B cell (primary cell): ENCODE measurements at regions not wholly inside any gene's neighbourhood (a gene's known extent, or its start where the extent isn't known, plus 50 kb on each side); places are given as distances from the start of the nearest gene placed in this dataset.

Source experiments
- ATAC-seq: fragments of 200-7000 bp; cut with Tn5 transposase; one replicate; pipeline ENCODE4 v1.10.0; 2021; ENCODE audit warnings: low read depth, mild to moderate bottlenecking, moderate number of reproducible peaks, moderate library complexity
- CTCF ChIA-PET: fragments of 350-600 bp; sonication (Branson Sonifier 250); formaldehyde crosslinking; loops from one replicate; lab custom pipeline; 2021; ENCODE audit warnings: antibody characterized with exemption, inconsistent platforms; lab: Charles Lee
- POLR2A ChIA-PET: fragments of 350-600 bp; sonication (Branson Sonifier 250); formaldehyde crosslinking; loops from one replicate; lab custom pipeline; 2021; ENCODE audit warnings: antibody characterized with exemption; lab: Charles Lee
- DNase-seq: peaks from one replicate; pipeline ENCODE4 v3.0.0; 2013
- H2AFZ ChIP-seq: 2 replicates; pipeline ENCODE4 v1.6.1; 2012; ENCODE audit warnings: mild to moderate bottlenecking, low read depth, low read length; ENCODE audit not compliant: insufficient read depth, poor library complexity, severe bottlenecking
- H3K27ac ChIP-seq, 2 donors: 1 replicate in 1 of 2; 2 replicates in 1 of 2; pipeline ENCODE4 v1.5.1; 2012 to 2013; ENCODE audit warnings: low read length in 2 of 2, mild to moderate bottlenecking in 2 of 2, moderate library complexity in 1 of 2
- H3K27me3 ChIP-seq, 4 experiments: fragments of 200-600 bp in 1 of 4; sonication (generic) in 1 of 4; replicated peaks in 1 of 4; 1 replicate in 2 of 4; 2 replicates in 2 of 4; pipeline versions ENCODE4 v1.6.1 to v1.7.0; 2013 to 2016; ENCODE audit warnings: low read length in 3 of 4, mild to moderate bottlenecking in 2 of 4, mixed read lengths in 1 of 4, moderate library complexity in 1 of 4; ENCODE audit not compliant: insufficient read depth in 4 of 4, control insufficient read depth in 3 of 4; ENCODE audit errors: control extremely low read depth in 1 of 4
- H3K36me3 ChIP-seq, 2 experiments: replicated peaks in 1 of 2; 1 replicate in 1 of 2; 2 replicates in 1 of 2; pipeline versions ENCODE4 v1.6.1 to v1.7.1; 2013; ENCODE audit warnings: low read length in 1 of 2; ENCODE audit not compliant: insufficient read depth in 2 of 2, control insufficient read depth in 1 of 2; ENCODE audit errors: control extremely low read depth in 1 of 2, extremely low read depth in 1 of 2
- H3K4me1 ChIP-seq, 2 donors: fragments of 200-600 bp in 1 of 2; sonication (generic) in 1 of 2; 1 replicate in 1 of 2; 2 replicates in 1 of 2; pipeline versions ENCODE4 v1.5.1 to v1.6.1; 2013 to 2017; ENCODE audit warnings: low read length in 2 of 2; ENCODE audit not compliant: control insufficient read depth in 2 of 2, insufficient read depth in 2 of 2
- H3K4me2 ChIP-seq: replicated peaks from 2 replicates; pipeline ENCODE3; 2012; ENCODE audit warnings: mild to moderate bottlenecking, low read depth, low read length; ENCODE audit not compliant: poor library complexity, severe bottlenecking
- H3K4me3 ChIP-seq, 5 experiments: fragments of 200-600 bp in 1 of 5; sonication (generic) in 1 of 5; 1 replicate in 3 of 5; 2 replicates in 2 of 5; pipeline versions ENCODE4 v1.5.1 to v1.7.0; 2011 to 2016; ENCODE audit warnings: low read length in 4 of 5, mild to moderate bottlenecking in 4 of 5, low read depth in 2 of 5, control low read depth in 1 of 5, moderate library complexity in 1 of 5; ENCODE audit not compliant: insufficient read depth in 1 of 5; ENCODE audit errors: control extremely low read depth in 1 of 5, extremely low read depth in 1 of 5
- H3K79me2 ChIP-seq: fragments of 200-600 bp; sonication (generic); one replicate; pipeline ENCODE4 v1.6.0; 2016; ENCODE audit warnings: low read length; ENCODE audit not compliant: control insufficient read depth, insufficient read depth
- H3K9ac ChIP-seq: fragments of 200-600 bp; sonication (generic); 2 replicates; pipeline ENCODE4 v1.6.1; 2017; ENCODE audit warnings: mild to moderate bottlenecking, low read length, moderate library complexity
- H3K9me3 ChIP-seq, 3 donors: one replicate each; pipeline versions ENCODE4 v1.6.1 to v1.7.1; 2013; ENCODE audit warnings: low read length in 2 of 3; ENCODE audit not compliant: control insufficient read depth in 2 of 3, insufficient read depth in 1 of 3; ENCODE audit errors: control extremely low read depth in 1 of 3
- H4K20me1 ChIP-seq: 2 replicates; pipeline ENCODE4 v1.6.0; 2012; ENCODE audit warnings: mild to moderate bottlenecking, low read length; ENCODE audit not compliant: insufficient read depth, control insufficient read depth, poor library complexity, severe bottlenecking
- H3K27ac Mint-ChIP-seq: one replicate; pipeline ENCODE4 v1.8.0; 2021; ENCODE audit warnings: mixed read lengths
- H3K27me3 Mint-ChIP-seq: one replicate; pipeline ENCODE4 v1.8.0; 2021; ENCODE audit warnings: mixed read lengths
- H3K4me1 Mint-ChIP-seq: one replicate; pipeline ENCODE4 v1.8.0; 2021; ENCODE audit warnings: mixed read lengths
- H3K4me3 Mint-ChIP-seq: one replicate; pipeline ENCODE4 v1.8.0; 2021; ENCODE audit warnings: mixed read lengths
- H3K9me3 Mint-ChIP-seq: one replicate; pipeline ENCODE4 v1.8.0; 2022; ENCODE audit warnings: mixed read lengths; ENCODE audit not compliant: insufficient read depth
- CTCF ChIP-seq: fragments of 200-600 bp; IDR thresholded peaks from one replicate; pipeline ENCODE4 v1.8.0; 2022; ENCODE audit warnings: antibody characterized with exemption, mild to moderate bottlenecking
- EZH2 ChIP-seq: IDR thresholded peaks from 2 replicates; pipeline ENCODE4 v1.6.1; 2012; ENCODE audit warnings: borderline replicate concordance, low read depth, mild to moderate bottlenecking, moderate library complexity, low read length; ENCODE audit not compliant: insufficient read depth, poor library complexity, severe bottlenecking
- WGBS: methylation state at CpG from one replicate; pipeline ENCODE4 v1.1.5; 2013; ENCODE audit warnings: missing lambda C conversion rate; ENCODE audit not compliant: insufficient coverage; 5-methylcytosine and 5-hydroxymethylcytosine counted together
- intact Hi-C: fragments of 100-400 bp; cut with micrococcal nuclease; formaldehyde crosslinking; loops from one replicate; pipeline ENCODE4 v1.10.0; 2022

GRCh38 chr15:91688811-91689210 is 164.7 kb upstream of the SLCO3A1 start:
- H2AFZ ChIP-seq = no peak overlapping the region
- no peaks in the 10 kb centered on the region for H3K36me3 ChIP-seq
- Mint-ChIP-seq H3K4me3 (no peak overlapping the region), H3K9me3 (peaks cover 2% of the 10 kb centered on the region), H3K27me3 (no peaks in the 10 kb centered on the region), H3K27ac (no peak overlapping the region), H3K4me1 (no peaks in the 10 kb centered on the region)
- TF ChIP-seq CTCF (no peak), EZH2 (no peak)
- H3K27ac ChIP-seq = no peak overlapping the region
- H3K27me3 ChIP-seq = no peaks in the 10 kb centered on the region
- intact Hi-C loops = no loop called here
- no peaks in the 10 kb centered on the region for H4K20me1 ChIP-seq
- H3K9me3 ChIP-seq = no peaks in the 10 kb centered on the region
- H3K9ac ChIP-seq = no peak overlapping the region
- DNase-seq (no peak), ATAC-seq (no peak)
- no peaks in the 10 kb centered on the region for H3K4me1 ChIP-seq
- no peak overlapping the region for H3K4me3 ChIP-seq
- CTCF ChIA-PET = no interaction called here
- POLR2A ChIA-PET = no interaction called here
- no peaks in the 10 kb centered on the region for H3K79me2 ChIP-seq
- no peak overlapping the region for H3K4me2 ChIP-seq
- no CpG with 5 or more reads among the region's 3 CpGs for WGBS

GRCh38 chr15:91689377-91689776 is 164.1 kb upstream of the SLCO3A1 start:
- H3K27me3 Mint-ChIP-seq = no peaks in the 10 kb centered on the region
- Histone ChIP-seq H3K27me3 (no peaks in the 10 kb centered on the region), H3K4me2 (no peak overlapping the region), H3K27ac (no peak overlapping the region), H3K4me1 (no peaks in the 10 kb centered on the region), H3K9ac (no peak overlapping the region), H3K79me2 (no peaks in the 10 kb centered on the region), H3K36me3 (no peaks in the 10 kb centered on the region), H4K20me1 (no peaks in the 10 kb centered on the region), H3K4me3 (no peak overlapping the region), H3K9me3 (no peaks in the 10 kb centered on the region), H2AFZ (no peak overlapping the region)
- WGBS = 96% methylated on average over 5 of the region's 6 CpGs
- CTCF ChIA-PET = no interaction called here
- H3K9me3 Mint-ChIP-seq = peaks cover 2% of the 10 kb centered on the region
- no peak for DNase-seq
- H3K4me3 Mint-ChIP-seq = no peak overlapping the region
- intact Hi-C loops = no loop called here
- ATAC-seq = no peak
- POLR2A ChIA-PET = no interaction called here
- H3K27ac Mint-ChIP-seq = no peak overlapping the region
- TF ChIP-seq EZH2 = no peak
- TF ChIP-seq CTCF = no peak
- H3K4me1 Mint-ChIP-seq = no peaks in the 10 kb centered on the region
